ENCODE measurements at regions not wholly inside any gene's neighbourhood (a gene's known extent, or its start where the extent isn't known, plus 50 kb on each side); places are given as distances from the start of the nearest gene placed in this dataset.
A peak's percentile ranks its signal among the peaks of the same experiment; 100 is the strongest.

DNA sequence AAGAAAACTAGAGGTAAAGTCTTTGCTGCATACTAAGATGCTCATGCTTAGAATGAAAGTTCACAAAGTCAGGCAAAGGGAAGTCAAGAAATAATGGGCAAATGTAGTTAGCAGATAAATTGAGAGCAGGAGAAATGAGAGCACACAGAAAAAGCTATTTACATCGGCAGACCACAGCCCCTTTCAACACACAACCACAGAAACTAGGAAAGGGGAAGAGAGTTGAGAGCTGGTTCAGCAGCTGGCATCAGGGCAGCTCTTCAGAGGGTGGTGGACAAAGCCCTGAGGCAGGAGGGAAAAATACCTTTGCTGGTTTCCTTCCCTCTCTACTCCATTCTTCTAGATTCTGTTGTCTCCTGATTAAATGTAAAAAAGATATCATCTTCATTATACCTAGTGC, 95.4 kb upstream of the ANO4 start:
- DNase-seq (ENCODE audit: low read depth) = no peak
- H3K4me3 ChIP-seq (ENCODE audit: control insufficient read depth, low read depth, low read length) = no peak overlapping the region
- TF ChIP-seq, protein P1, sequence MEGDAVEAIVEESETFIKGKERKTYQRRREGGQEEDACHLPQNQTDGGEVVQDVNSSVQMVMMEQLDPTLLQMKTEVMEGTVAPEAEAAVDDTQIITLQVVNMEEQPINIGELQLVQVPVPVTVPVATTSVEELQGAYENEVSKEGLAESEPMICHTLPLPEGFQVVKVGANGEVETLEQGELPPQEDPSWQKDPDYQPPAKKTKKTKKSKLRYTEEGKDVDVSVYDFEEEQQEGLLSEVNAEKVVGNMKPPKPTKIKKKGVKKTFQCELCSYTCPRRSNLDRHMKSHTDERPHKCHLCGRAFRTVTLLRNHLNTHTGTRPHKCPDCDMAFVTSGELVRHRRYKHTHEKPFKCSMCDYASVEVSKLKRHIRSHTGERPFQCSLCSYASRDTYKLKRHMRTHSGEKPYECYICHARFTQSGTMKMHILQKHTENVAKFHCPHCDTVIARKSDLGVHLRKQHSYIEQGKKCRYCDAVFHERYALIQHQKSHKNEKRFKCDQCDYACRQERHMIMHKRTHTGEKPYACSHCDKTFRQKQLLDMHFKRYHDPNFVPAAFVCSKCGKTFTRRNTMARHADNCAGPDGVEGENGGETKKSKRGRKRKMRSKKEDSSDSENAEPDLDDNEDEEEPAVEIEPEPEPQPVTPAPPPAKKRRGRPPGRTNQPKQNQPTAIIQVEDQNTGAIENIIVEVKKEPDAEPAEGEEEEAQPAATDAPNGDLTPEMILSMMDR (IDR thresholded peaks at IDR 0.05; ENCODE audit: control insufficient read depth, insufficient read depth, low read depth, low read length, missing control alignments) = no peak

DNA sequence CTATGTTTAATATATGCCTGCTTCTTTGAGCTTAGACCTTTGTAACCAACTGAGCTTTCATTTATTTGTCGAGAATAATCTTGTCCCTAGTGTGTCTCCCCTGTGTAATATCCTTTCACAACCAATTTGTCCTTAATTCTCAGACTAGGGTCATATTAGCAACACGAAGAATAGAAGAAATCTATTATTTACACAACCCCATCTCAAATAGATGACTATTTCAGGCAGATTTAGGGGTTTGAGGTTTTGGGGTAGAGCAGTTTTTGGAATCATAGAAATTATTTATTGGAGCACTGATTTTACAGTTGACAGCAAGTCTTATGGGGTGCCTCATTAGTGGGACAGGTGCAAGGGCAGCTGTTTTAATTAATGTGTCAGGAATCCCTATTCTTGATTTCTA, 91.2 kb upstream of the ANO4 start:
- H3K4me3 ChIP-seq (ENCODE audit: control insufficient read depth, low read depth, low read length) = no peak overlapping the region
- DNase-seq (ENCODE audit: low read depth) = no peak
- TF ChIP-seq, protein P1 (IDR thresholded peaks at IDR 0.05; ENCODE audit: control insufficient read depth, insufficient read depth, low read depth, low read length, missing control alignments) = no peak

DNA sequence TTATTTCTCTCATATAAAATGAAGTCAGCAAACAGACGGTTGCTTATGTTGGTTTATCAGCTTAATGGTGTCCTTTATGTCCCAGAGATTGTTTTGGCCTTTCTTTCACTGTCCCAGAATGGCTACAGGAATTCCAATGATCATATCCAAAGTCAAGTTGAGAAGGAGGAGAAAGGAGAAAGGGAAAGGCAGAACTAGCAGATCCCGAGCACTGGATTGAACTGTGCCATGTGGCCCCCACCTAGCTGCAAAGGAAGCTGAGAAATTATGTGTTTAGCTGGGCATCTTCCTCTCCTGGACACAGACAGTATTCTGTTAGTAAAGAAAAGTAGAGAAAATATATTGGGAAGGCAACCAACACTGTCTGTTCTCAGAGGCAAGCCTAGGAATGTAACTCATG, 90.7 kb upstream of the ANO4 start:
- H3K4me3 ChIP-seq (ENCODE audit: control insufficient read depth, low read depth, low read length) = no peak overlapping the region
- no peak for DNase-seq (ENCODE audit: low read depth)
- TF ChIP-seq, protein P1 (IDR thresholded peaks at IDR 0.05; ENCODE audit: control insufficient read depth, insufficient read depth, low read depth, low read length, missing control alignments) = no peak

DNA sequence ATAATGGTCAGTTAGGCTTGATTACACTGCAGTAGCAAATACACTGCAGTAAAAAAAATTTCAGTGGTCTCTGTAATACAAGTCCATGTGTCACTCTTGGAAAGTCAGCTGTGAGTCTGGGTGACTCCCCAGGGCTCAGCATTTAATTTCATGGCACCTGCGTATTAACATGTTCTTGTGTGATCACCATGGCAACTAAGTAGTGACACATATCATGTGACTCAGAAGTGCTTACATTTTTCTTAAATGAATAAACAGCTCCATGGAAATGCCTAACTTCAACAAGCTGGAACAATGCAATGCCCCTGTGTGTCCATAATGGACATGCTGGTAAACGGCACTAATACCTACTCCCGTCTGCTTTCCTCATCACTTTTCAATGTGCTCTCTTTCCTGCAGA, 88.5 kb upstream of the ANO4 start:
- H3K4me3 ChIP-seq (ENCODE audit: control insufficient read depth, low read depth, low read length) = no peak overlapping the region
- DNase-seq (ENCODE audit: low read depth) = peak; percentile 48
- TF ChIP-seq, protein P1 (IDR thresholded peaks at IDR 0.05; ENCODE audit: control insufficient read depth, insufficient read depth, low read depth, low read length, missing control alignments) = no peak

DNA sequence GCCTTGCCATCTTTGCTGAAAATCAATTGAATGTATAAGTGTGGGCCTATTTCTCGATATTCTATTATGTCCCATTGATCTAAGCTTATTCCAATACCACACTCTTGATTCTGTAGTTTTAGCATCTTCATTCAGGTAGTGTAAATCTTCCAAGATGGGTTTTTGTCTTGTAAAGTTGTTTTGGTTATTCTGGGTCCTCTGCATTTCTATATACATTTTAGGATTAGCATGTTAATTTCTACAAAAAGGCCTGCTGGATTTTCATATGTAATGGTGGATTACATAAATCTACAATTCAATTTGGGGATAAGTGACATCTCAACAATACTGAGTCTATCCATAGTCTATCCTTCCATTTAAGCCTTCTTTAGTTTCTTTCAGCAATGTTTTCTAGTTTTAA, 86.0 kb upstream of the ANO4 start:
- TF ChIP-seq, protein P1 (IDR thresholded peaks at IDR 0.05; ENCODE audit: control insufficient read depth, insufficient read depth, low read depth, low read length, missing control alignments) = no peak
- DNase-seq (ENCODE audit: low read depth) = no peak
- no peak overlapping the region for H3K4me3 ChIP-seq (ENCODE audit: control insufficient read depth, low read depth, low read length)

DNA sequence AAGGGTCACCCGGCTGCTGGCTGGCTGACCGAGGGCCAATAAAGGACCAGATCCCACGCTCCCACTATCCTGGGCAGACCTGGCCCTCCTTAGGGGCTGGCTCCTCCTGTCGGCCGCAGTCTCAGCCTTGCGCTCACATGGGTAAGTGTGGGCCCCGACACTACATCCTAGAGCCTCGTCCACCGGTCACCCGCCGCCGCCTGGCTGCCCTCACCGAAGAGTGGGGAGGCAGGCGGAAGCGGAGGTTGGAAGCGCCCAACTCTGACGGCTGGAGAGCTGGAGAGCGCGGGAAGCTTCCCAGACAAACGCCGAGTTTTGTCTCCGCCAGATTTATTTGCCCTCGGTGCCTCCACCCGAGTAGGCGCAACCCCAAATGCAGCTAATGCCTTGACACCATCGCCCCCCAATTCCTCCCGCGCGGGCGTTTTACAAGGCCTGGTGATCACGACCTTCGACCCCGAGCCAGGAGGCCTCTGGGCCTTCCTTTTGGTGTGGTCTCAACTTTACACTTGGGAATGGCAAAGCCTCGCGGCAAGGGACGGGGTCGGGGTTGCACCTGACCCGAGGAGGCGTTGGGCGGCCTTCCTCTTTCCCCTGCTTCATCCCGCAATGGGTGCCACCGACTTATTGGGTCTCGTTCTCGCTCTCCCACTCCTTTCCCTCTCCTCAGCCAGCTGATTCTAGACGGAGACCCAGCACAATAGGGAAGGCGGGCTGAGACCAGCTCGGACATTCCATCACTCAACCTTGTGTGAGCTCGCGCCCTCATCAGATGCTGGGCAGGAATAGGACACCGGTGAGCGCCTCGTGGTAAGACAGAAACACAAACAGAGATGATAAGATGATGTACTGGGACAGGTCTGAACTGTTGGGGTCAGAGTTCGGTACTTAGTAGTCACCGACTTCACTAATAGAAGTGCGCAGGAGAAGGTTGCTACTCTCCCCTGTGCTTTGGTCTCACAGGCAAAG, 78.3 kb upstream of the ANO4 start:
- H3K4me3 ChIP-seq (ENCODE audit: control insufficient read depth, low read depth, low read length) = peak overlapping the region; percentile 42
- no peak for DNase-seq (ENCODE audit: low read depth)
- TF ChIP-seq, protein P1 (IDR thresholded peaks at IDR 0.05; ENCODE audit: control insufficient read depth, insufficient read depth, low read depth, low read length, missing control alignments) = no peak
